LNCAP (cell line): ENCODE measurements at regions not wholly inside any gene's neighbourhood (a gene's known extent, or its start where the extent isn't known, plus 50 kb on each side); places are given as distances from the start of the nearest gene placed in this dataset.
A peak's percentile ranks its signal among the peaks of the same experiment; 100 is the strongest.

Source experiments
- CTCF ChIP-seq: fragments of 450-650 bp; IDR thresholded peaks from 2 replicates; pipeline ENCODE4 v1.5.1; 2017; ENCODE audit warnings: mild to moderate bottlenecking

- no peak for TF ChIP-seq CTCF
Measured at GRCh38 chr20:20872428-20872827, 160.0 kb upstream of the RALGAPA2 start.

- TF ChIP-seq CTCF = no peak
Measured at GRCh38 chr20:20869161-20869775, 156.8 kb upstream of the RALGAPA2 start.

GRCh38 chr20:20864351-20865096 is 152.1 kb upstream of the RALGAPA2 start:
- TF ChIP-seq CTCF = peak; percentile 70

GRCh38 chr20:20860078-20860806 is 147.8 kb upstream of the RALGAPA2 start:
- TF ChIP-seq CTCF = peak; percentile 90

- TF ChIP-seq CTCF = no peak
Measured at GRCh38 chr20:20859510-20859909, 147.1 kb upstream of the RALGAPA2 start.

GRCh38 chr20:20856956-20857355 is 144.5 kb upstream of the RALGAPA2 start:
- TF ChIP-seq CTCF = no peak

- no peak for TF ChIP-seq CTCF
Measured at GRCh38 chr20:20856306-20856705, 143.9 kb upstream of the RALGAPA2 start.
